Left kidney (tissue), 1 donor: ENCODE measurements at regions not wholly inside any gene's neighbourhood (a gene's known extent, or its start where the extent isn't known, plus 50 kb on each side); places are given as distances from the start of the nearest gene placed in this dataset.
"Not testable (repeated sequence)": the region's sequence is repeated elsewhere in the genome, so short reads cannot be mapped to it uniquely, and the experiment has no call there.

ENCODE experiments used
- DNase-seq: peaks from one replicate; pipeline ENCODE4 v3.0.0-alpha.2; 2013

DNA sequence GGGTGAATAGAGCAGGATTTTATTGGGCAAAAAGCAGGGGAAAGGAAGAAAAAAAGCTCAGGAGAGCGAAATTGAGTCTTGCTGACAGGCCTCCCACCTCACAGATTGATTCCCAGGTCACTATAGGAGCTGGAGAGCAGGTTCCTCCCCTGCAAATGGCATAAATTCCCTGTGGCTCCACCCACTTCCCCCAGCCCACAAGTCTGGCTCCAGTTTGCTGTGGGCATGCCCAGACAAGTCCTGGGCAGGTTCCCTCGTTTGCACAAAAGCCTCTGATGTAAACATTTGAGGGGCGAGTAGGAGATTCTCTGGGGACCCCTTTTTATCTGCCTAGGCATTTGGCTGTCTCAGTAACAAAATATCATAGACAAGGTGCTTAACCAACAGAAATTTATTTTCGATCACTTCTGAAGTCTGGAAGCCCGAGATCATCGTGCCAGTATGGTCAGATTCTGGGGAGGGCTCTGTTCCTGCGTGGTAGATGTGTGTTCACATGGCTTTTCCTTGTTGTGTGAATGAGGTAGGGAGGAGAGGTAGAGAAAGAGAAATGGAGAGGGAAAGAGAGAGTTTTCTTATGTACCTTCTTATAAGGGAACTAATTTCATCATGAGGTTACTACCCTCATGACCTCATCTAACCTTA is 614.5 kb downstream of the MAT2B start:
- peak; percentile 24 for DNase-seq

DNA sequence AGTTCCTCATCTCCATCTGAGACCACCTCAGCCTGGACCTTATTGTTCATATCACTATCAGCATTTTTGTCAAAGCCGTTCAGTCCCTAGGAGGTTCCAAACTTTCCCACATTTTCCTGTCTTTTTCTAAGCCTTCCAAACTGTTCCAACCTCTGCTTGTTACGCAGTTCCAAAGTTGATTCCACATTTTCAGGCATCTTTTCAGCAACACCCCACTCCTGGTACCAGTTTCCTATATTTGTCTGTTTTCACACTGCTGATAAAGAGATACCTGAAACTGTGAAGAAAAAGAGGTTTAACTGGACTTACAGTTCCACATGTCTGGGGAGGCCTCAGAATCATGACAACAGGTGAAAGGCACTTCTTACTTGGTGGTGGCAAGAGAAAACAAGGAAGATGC is 622.1 kb downstream of the MAT2B start:
- no peak for DNase-seq

DNA sequence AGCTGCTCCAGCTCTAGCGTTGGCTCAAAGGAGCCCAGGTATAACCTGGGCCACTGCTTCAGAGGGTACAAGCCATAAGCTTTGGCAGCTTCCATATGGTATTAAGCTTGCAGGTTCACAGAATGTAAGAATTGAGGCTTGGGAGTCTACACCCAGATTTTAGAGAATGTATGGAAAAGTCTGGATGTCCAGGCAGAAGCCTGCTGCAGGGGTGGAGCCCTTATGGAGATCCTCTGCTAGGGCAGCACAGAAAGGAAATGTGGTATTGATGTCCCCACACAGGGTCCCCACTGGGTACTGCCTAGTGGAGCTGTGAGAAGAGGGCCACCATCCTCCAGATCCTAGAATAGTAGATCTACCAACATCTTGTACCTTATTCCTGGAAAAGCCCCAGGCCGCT is 626.9 kb downstream of the MAT2B start:
- no peak for DNase-seq

DNA sequence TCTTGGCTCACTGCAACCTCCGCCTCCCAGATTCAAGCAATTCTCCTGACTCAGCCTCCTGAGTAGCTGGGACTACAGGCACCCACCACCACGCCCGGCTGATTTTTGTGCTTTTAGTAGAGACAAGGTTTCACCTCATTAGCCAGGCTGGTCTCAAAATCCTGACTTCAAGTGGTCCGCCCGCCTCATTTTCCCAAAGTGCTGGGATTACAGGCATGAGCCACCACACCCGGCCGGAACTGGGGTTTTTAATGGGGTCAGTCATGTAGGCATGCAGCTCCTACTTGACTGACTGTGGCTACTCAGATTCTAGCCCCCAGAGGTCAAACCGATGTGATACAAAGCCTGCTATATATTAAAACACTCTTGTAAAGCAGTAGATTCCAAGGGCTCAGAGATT is 631.7 kb downstream of the MAT2B start:
- DNase-seq: no peak

DNA sequence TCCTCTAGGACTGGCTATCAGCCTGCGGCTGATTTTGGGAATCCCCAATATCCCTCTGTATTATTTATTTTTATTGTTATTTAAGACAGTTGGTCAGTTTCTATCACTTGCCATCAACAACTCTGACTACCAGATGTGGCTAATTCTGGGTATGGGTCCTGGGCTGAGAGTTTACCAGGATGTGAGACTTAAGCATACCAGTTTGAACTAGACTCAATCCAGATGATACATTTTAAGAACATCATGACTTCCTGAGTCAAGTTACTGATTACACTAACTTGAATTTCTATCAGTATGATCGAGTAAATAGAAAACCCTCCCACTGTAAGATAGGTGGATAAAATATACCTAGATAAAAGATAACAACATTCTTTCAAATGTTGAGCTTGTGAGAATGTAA is 634.0 kb downstream of the MAT2B start:
- no peak for DNase-seq

DNA sequence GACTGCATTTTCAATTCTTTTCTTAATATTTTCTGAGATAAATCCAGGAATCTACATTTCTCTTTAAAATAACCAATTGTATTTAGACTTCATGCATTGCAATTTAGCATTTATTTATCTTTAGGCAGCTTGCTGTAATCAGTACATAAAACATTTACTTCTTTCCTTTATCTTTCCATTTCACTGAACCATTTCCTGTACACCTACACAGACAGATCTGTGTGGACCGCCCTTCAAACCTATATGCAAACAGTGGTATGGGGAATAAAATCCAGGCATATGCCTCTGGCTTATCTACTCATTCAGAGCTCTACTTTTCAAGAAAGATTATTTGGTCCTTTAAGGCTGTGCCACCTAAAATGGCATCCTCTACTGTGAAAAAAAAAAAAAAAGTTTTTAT is 640.0 kb downstream of the MAT2B start:
- no peak for DNase-seq

DNA sequence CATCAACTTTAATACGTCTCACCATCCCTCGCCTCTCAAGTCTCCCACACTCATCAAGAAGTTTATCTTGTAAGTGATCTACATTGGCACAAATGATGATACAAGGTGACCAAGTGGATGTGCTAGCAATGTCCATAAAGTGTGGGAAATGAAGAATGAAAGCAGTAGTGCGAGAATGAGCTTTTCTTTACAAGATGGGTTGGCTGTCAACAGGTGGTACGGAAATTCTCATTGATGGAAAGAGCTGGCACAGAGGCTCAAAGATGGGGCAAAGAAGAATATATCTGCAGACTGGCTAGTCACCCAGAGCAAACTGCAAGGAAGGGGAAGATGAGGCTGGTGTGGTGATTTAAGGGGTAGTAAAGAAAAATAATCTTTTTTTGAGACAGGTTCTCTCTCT is 640.8 kb downstream of the MAT2B start:
- no peak for DNase-seq

DNA sequence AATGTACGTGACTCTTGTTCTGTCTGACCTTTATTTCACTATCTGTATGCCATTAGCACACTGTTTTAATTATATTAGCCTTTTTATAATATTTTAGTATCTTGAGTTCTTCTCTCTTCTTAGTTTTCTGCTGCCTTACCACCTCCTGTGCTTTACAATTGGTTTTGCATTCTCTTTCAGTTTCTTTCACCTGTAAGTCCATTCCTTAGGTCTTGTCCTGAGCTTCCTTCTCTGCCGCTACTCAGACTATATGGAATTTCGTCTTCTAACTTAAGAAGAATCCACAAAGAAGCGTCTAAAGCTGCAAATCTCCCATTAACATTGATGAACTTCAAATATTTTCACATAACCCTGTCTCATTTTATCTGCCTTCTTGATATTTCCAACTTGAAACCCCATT is 642.9 kb downstream of the MAT2B start:
- DNase-seq: no peak

DNA sequence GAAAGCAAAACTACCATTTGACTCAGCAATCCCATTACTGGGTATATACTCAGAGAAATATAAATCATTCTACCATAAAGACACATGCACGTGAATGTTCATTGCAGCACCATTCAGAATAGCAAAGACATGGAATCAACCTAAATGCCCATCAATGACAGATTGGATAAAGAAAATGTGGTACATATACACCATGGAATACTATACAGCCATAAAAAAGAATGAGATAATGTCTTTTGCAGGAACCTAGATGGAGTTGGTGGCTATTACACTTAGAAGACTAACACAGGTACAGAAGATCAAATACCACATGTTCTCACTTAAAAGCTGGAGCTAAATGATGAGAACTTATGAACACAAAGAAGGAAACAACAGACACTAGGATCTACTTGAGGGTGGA is 647.1 kb downstream of the MAT2B start:
- not testable (repeated sequence) for DNase-seq

DNA sequence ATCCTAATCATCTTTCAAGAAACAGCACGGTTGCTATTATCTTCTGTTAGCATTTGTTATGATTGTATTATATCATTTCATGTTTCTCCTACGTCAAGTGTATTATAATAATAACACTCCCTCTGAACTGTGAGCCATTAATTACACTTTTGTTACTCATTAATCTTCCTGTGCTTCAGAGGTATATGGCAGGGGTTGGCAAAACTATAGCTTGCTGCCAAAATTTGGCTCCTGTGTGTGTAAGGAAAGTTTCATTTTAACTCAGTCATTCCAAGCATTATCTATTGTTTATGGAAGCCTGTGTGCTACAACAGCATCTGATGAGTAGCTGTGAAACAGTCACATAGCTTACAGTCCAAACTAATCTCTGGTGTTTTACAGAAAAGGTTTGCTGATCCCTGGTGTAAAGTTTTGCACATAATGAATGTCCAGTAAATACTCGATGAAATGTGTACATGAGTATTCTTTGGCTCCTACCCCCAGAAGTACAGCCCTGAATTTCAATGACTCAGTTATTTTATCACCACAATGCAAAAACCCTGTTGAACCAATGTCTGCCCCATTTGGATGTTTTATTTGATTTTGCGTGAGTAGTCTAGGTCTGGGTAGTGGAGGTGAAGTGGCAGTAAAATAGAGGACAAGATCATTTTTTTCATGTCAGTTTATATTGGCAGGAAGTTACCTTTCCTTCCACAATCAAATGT is 648.2 kb downstream of the MAT2B start:
- DNase-seq: no peak

DNA sequence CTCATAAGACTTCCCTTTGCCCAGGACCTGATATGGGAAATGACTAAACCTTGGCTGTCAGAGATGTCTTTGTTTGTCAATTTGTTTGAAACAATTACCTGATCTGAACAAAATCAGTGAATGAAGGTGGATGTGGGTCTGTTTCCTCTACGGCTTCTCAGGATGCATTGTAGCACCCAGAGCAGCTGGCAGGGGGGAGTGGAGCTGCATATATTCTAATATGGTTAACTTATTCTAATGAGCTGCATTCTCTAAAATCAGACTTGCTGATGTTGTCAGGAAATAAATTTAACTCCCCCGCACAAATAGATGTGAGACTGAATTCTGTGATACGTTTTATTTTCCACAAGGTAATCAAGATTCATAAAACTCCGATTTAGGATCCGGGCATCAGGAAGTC is 665.4 kb downstream of the MAT2B start:
- no peak for DNase-seq

DNA sequence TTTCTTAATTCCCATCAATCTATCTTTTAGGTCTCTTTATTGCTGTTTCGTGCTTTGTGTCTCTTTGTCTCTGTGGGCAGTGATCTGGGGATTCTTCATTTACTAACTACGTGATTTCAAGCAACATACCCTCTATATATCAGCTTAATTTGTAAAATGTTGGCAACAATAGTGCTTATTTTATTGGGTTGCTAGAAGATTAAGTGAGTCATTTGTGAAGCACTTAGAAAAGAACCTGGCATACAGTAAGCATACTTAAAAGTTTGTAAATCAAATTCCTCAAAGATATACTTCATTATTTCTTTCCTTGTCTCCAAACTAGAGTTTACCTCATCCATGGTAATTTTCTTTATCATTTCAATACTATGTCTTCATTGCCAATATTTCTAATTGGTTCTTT is 669.7 kb downstream of the MAT2B start:
- DNase-seq: no peak

DNA sequence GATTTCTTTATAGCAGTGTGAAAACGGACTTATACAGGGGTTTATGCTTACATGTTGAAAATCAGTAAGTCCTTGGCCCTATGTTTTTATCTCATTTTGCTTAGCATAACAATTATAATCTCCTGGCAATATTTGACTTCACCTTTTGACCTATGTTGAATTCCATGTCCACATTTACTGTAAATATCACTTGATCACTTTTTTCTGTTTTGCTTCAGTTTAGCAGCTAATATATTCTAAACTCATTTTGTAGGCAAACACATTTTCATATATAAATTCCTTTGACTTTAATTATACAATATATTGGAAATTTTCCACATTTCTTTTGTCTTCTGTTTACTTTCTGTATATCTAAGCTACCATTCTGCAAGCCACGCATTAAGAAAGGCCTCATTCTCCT is 674.0 kb downstream of the MAT2B start:
- no peak for DNase-seq

DNA sequence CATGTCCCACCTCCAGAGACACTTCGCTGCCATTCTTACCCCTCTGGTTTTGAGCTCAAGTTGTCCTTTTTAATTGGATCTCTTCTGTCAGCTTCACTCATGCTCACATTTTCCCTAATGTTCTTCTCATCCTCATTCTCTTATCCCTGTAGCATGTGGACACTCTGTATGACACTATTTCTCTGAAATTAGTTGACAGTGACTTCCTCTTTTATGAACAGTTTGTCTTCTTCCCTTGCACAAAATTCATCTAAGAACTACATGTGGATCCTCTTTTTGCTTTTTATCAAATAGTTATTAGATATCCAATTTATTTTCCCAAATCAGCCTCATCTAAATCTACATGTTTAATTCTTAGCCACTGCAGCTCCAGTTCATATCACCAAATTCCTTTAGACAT is 676.2 kb downstream of the MAT2B start:
- DNase-seq: no peak

DNA sequence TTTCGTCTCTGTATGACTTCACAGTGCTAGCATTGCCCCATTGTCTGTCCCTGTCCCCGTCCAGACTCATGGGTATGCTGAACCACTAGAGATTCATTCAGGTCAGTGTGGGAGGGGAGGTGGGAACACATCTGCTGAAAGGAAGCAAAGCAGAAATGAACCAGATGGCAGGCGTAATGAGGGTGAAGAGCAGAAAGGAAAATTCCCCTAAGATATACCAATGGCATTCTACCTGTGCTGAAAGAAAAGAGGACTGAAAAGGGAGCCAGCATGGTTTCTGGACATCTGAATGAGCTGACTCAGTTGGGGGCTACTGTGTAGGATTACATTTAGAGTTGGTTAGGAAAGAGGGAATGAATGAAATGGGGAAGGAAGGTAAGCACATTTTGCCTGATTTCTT is 678.7 kb downstream of the MAT2B start:
- no peak for DNase-seq

DNA sequence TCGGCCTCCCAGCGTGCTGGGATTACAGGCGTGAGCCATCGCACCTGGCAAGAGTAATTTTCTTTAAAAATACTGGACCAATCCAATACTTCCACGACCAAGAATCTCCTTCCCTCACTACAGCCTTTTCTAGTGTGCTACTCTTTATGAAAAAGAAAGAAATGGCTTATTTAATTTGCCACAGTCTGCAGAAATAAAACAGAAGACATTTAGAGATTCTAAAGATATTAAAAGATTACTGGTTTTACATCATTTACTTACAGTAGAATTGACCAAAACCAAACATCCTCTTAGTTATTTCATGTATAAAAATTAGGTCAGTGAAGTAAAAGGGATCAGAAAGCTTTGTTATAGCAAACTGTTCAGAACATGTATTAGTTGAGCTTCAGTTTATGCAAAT is 679.6 kb downstream of the MAT2B start:
- DNase-seq: no peak

DNA sequence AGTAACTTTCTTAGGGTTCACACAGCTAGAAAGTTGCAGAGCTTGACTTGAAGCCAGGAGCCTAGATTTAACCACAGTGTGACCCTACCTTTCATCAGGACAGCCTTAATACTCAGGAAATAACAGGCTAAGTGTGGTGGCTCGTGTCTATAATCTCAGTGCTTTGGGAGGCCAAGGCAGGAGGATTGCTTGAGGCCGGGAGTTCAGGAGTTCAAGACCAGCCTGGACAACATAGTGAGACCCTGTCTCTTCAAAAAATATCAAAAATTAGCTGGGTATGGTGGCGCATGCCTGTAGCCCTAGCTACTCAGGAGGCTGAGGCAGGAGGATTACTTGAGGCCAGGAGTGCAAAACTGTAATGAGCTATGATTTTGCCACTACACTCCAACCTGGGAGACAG is 681.1 kb downstream of the MAT2B start:
- no peak for DNase-seq

DNA sequence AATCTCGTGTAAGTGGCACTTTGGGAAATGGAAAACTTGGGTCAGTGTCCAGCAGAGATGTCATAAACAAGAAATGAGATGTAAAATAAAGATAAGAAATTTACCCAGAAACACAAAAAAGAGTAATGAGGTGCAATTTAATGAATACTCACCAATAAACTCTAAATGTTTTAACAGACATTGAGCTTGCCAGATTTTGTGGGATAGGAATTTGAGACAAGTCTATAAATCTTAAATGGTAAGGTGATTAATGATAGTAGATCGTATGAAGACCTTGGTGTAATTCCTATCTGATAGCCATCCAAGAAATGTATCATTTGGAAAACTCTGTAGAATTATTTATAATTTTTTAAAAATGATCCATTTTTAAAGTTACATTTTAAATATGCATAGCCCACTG is 682.4 kb downstream of the MAT2B start:
- DNase-seq: no peak

DNA sequence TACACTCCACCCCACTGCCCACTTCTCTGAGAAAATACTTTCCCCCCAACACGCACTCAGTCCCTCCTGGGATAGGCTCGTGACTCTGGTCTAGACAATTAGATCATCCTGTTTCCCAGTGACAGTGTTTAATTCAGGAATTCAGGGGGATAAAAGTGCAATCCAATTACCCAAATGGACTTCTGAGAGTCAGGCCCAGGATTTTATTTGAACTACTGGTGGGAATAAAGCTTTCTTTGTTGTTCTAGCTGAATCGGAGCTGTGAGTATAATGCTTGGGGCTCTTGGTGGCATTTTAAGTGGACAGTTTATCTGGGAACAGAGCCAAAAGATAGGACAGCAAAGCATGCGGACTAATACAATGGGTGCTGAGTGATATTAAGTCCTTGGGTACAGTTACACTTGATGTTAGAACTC is 683.3 kb downstream of the MAT2B start:
- no peak for DNase-seq

DNA sequence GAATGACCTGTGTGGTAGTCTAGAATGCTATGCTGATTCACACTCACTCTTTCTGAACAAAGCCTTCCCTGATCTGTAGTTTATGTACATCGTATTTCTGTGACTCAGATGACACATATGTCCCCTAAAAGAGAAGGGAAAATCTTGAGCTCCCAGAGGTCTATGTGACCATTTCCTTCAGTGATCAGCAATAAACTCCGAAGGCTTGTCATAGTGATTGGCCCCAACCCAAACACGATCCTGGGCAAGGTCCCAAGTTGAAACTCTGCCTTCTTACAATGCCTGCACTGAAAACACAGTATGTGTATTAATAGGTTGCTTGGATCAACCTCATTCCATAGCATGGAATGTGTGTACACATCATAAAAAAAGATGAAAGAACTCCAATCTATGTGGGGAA is 685.8 kb downstream of the MAT2B start:
- DNase-seq: no peak

DNA sequence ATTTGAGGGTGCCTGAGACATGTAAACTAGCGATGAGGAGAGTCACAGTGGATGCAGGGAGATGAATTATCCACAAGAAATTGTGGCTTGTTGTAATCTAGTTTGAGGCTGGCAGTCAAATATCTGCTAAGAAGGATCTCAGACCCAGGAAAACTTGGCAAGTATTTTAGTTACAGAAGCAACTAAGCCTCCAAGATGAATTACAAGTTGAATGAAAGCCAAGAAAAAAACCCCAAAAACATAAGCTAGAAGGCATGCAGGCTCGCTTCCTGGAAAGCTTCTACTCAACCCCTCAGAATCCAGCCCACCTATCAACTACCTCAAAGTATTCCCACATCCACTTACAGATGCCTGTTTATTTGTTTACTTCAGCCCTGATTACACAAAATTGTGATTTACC is 696.9 kb downstream of the MAT2B start:
- no peak for DNase-seq

DNA sequence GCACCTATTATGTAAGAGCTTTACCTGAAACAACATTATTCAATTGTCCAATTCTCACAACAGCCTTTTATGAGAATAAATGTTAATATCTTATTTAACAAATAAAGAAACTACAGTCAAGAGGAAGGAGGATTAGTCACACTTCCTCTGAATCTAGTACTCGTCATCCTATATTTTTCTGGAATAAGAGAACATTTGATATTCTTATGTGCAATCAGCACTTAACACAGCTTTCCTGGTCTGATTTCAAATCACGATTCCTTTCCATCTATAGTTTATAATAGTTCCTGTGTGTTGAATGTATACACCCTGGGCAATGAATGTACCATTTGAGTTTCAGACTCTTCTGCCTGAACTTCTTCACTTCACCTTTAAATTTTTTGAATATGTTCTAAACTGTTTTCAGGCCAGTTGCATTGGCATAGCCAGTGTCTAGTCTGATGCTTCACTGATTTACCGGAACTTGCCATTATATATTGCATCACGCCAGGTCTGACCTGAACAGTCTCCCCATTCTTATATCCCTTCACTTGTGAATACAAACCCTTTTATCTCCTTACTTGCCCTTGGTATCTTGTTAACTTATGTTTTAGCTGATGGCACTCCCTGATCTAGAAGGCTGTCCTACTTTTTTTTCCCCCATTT is 698.3 kb downstream of the MAT2B start:
- no peak for DNase-seq

DNA sequence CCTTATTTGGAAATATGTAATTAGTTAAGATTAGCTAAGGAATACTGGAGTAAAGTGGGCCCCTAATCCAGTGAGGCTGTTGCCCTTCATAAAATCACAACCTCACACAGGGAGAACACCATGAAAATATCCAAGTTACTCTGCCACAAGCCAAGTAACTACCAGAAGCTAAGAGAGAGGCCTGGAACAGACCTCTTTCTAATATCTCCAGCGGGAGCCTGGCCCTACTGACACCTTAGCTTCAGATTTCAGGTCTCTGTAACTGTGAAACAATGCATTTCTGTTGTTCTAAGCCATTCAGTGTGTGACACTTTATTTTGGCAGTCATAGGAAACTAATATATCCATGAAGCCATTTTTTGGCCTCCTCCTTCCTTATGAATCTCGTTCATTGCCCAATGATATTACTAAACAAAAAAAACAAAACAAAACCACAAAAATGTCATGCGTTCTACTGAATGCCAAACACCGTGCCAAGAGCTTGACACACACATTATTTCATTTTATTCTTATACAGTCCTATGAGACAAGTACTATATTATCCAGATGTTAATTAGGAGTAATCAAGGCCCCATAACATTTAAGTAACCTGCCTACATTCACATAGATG is 699.0 kb downstream of the MAT2B start:
- no peak for DNase-seq
